Natural killer cell (primary cell): ENCODE measurements at regions not wholly inside any gene's neighbourhood (a gene's known extent, or its start where the extent isn't known, plus 50 kb on each side); places are given as distances from the start of the nearest gene placed in this dataset.

Experiments used
- ATAC-seq, 3 donors: fragments of 150-1000 bp in 2 of 3; fragments of 200-7000 bp in 1 of 3; cut with Tn5 transposase; 1 replicate in 1 of 3; 2 replicates in 2 of 3; pipeline ENCODE4 v1.10.0; 2021; ENCODE audit warnings: mild to moderate bottlenecking in 2 of 3, moderate library complexity in 2 of 3
- DNase-seq, 2 donors: peaks; one replicate each; pipeline versions ENCODE4 v3.0.0 to v3.0.0-alpha.2; 2013 to 2021; ENCODE audit warnings: mixed read lengths in 1 of 2
- H3K27ac ChIP-seq: one replicate; pipeline ENCODE4 v1.5.1; 2013; ENCODE audit warnings: mild to moderate bottlenecking, low read length
- H3K27me3 ChIP-seq: one replicate; pipeline ENCODE4 v1.6.1; 2013; ENCODE audit warnings: low read length; ENCODE audit not compliant: control insufficient read depth, insufficient read depth
- H3K36me3 ChIP-seq: one replicate; pipeline ENCODE4 v1.6.1; 2013; ENCODE audit warnings: low read length; ENCODE audit not compliant: control insufficient read depth, insufficient read depth
- H3K4me1 ChIP-seq: one replicate; pipeline ENCODE4 v1.6.1; 2013; ENCODE audit warnings: low read length; ENCODE audit not compliant: control insufficient read depth, insufficient read depth
- H3K4me3 ChIP-seq: one replicate; pipeline ENCODE4 v1.5.1; 2013; ENCODE audit warnings: low read length
- H3K9me3 ChIP-seq: one replicate; pipeline ENCODE4 v1.6.1; 2013; ENCODE audit warnings: low read length; ENCODE audit not compliant: control insufficient read depth, insufficient read depth
- H3K27ac Mint-ChIP-seq, 2 donors: one replicate each; pipeline ENCODE4 v1.8.0; 2022; ENCODE audit warnings: mild to moderate bottlenecking in 2 of 2, mixed read lengths in 2 of 2, moderate library complexity in 1 of 2
- H3K27me3 Mint-ChIP-seq, 2 donors: one replicate each; pipeline ENCODE4 v1.8.0; 2022; ENCODE audit warnings: low read depth in 2 of 2, mixed read lengths in 2 of 2
- H3K36me3 Mint-ChIP-seq: one replicate; pipeline ENCODE4 v1.8.0; 2022; ENCODE audit warnings: mixed read lengths
- H3K4me1 Mint-ChIP-seq, 2 donors: one replicate each; pipeline ENCODE4 v1.8.0; 2022; ENCODE audit warnings: mixed read lengths in 2 of 2
- H3K4me3 Mint-ChIP-seq: one replicate; pipeline ENCODE4 v1.8.0; 2022; ENCODE audit warnings: mild to moderate bottlenecking, moderate library complexity, mixed read lengths
- H3K9me3 Mint-ChIP-seq, 2 donors: one replicate each; pipeline ENCODE4 v1.8.0; 2022; ENCODE audit warnings: mixed read lengths in 2 of 2
- CTCF ChIP-seq: fragments of 200-600 bp; IDR thresholded peaks from one replicate; pipeline ENCODE4 v1.8.0; 2022; ENCODE audit warnings: antibody characterized with exemption
- WGBS: methylation state at CpG from one replicate; pipeline ENCODE4 v1.1.7; 2013; ENCODE audit warnings: missing lambda C conversion rate; ENCODE audit not compliant: insufficient coverage; 5-methylcytosine and 5-hydroxymethylcytosine counted together
- intact Hi-C: fragments of 100-400 bp; cut with micrococcal nuclease; formaldehyde crosslinking; loops from one replicate; pipeline ENCODE4 v1.14.2; 2022

GRCh38 chr3:20319551-20319950, 133.5 kb upstream of the SGO1 start:
- no peak overlapping the region for H3K27ac Mint-ChIP-seq
- TF ChIP-seq CTCF, result no peak
- Histone ChIP-seq H3K36me3 (no peaks in the 10 kb centered on the region), H3K4me1 (no peaks in the 10 kb centered on the region), H3K9me3 (no peaks in the 10 kb centered on the region), H3K27me3 (no peaks in the 10 kb centered on the region), H3K27ac (no peak overlapping the region), H3K4me3 (no peak overlapping the region)
- H3K27me3 Mint-ChIP-seq, result no peaks in the 10 kb centered on the region
- H3K4me3 Mint-ChIP-seq, result no peak overlapping the region
- H3K4me1 Mint-ChIP-seq, result no peaks in the 10 kb centered on the region
- no peak for DNase-seq
- no peak for ATAC-seq
- H3K36me3 Mint-ChIP-seq, result no peaks in the 10 kb centered on the region
- intact Hi-C loops, result no loop called here
- no peaks in the 10 kb centered on the region for H3K9me3 Mint-ChIP-seq

- Histone ChIP-seq H3K27ac (no peak overlapping the region), H3K4me1 (no peaks in the 10 kb centered on the region), H3K9me3 (no peaks in the 10 kb centered on the region), H3K27me3 (no peaks in the 10 kb centered on the region), H3K36me3 (no peaks in the 10 kb centered on the region), H3K4me3 (no peak overlapping the region)
- no peak for TF ChIP-seq CTCF
- Mint-ChIP-seq H3K4me1 (no peaks in the 10 kb centered on the region), H3K27ac (no peak overlapping the region), H3K4me3 (no peak overlapping the region), H3K9me3 (no peaks in the 10 kb centered on the region), H3K27me3 (no peaks in the 10 kb centered on the region), H3K36me3 (no peaks in the 10 kb centered on the region)
- ATAC-seq, result no peak
- WGBS, result 49% methylated on average over 3 of the region's 3 CpGs
- DNase-seq, result no peak
- intact Hi-C loops, result no loop called here
Measured at GRCh38 chr3:20317616-20318015, 131.6 kb upstream of the SGO1 start.

- H3K4me3 Mint-ChIP-seq, result no peak overlapping the region
- Histone ChIP-seq H3K36me3 (no peaks in the 10 kb centered on the region), H3K4me1 (no peaks in the 10 kb centered on the region), H3K27me3 (no peaks in the 10 kb centered on the region), H3K9me3 (no peaks in the 10 kb centered on the region), H3K4me3 (no peak overlapping the region), H3K27ac (no peak overlapping the region)
- ATAC-seq, result no peak
- no peak for DNase-seq
- no peak overlapping the region for H3K27ac Mint-ChIP-seq
- intact Hi-C loops, result no loop called here
- peaks cover 5% of the 10 kb centered on the region in 2 donors for H3K4me1 Mint-ChIP-seq
- H3K9me3 Mint-ChIP-seq, result no peaks in the 10 kb centered on the region
- 7% methylated on average over 1 of the region's 1 CpG for WGBS
- no peaks in the 10 kb centered on the region for H3K36me3 Mint-ChIP-seq
- TF ChIP-seq CTCF, result no peak
- no peaks in the 10 kb centered on the region for H3K27me3 Mint-ChIP-seq
Measured at GRCh38 chr3:20316238-20316637, 130.2 kb upstream of the SGO1 start.

GRCh38 chr3:20310629-20311028, 124.6 kb upstream of the SGO1 start:
- Histone ChIP-seq H3K27me3 (no peaks in the 10 kb centered on the region), H3K4me1 (no peaks in the 10 kb centered on the region), H3K4me3 (no peak overlapping the region), H3K9me3 (no peaks in the 10 kb centered on the region), H3K27ac (no peak overlapping the region), H3K36me3 (no peaks in the 10 kb centered on the region)
- intact Hi-C loops, result no loop called here
- ATAC-seq (no peak), DNase-seq (no peak)
- no peaks in the 10 kb centered on the region for H3K36me3 Mint-ChIP-seq
- WGBS, result 96% methylated on average over 3 of the region's 3 CpGs
- peaks cover 5% of the 10 kb centered on the region in 2 donors for H3K4me1 Mint-ChIP-seq
- no peak for TF ChIP-seq CTCF
- no peaks in the 10 kb centered on the region for H3K27me3 Mint-ChIP-seq
- H3K27ac Mint-ChIP-seq, result no peak overlapping the region
- no peak overlapping the region for H3K4me3 Mint-ChIP-seq
- H3K9me3 Mint-ChIP-seq, result no peaks in the 10 kb centered on the region
